GM12872 (cell line): ENCODE measurements at regions not wholly inside any gene's neighbourhood (a gene's known extent, or its start where the extent isn't known, plus 50 kb on each side); places are given as distances from the start of the nearest gene placed in this dataset.

ENCODE experiments used
- TF ChIP-seq, protein P1 (sequence below): IDR thresholded peaks from 3 replicates; pipeline ENCODE4 v1.5.1; 2011; ENCODE audit warnings: low read depth, mild to moderate bottlenecking, low read length, moderate library complexity; ENCODE audit not compliant: insufficient read depth

DNA sequence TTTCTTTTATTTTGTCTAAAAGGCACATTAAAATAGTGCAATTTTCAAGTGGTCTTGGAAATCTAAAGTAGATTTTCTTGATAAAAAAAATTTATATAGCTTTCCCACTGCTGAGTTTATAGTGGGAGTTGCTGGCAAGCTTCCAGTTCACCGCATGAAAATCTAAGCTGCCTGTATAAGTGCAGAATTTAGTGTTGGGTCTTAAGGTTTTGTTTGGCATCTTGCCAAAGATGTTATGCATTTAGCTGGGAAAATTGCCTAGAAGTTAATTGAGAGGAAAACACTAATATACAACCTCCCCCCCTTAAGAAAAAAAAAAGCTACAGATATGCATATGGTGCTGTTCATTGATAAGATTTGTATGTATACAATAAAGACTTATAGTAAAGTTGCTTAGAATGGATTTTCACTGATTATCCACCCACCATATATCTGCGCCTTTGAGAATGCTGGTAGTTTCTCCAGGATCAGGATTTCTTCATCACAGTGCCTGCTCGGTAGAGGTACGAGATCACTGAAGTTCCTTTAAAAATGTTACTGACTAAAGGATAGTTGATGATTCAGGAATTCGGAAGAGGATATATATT is 803.2 kb upstream of the POU3F3 start:
- TF ChIP-seq, protein P1, sequence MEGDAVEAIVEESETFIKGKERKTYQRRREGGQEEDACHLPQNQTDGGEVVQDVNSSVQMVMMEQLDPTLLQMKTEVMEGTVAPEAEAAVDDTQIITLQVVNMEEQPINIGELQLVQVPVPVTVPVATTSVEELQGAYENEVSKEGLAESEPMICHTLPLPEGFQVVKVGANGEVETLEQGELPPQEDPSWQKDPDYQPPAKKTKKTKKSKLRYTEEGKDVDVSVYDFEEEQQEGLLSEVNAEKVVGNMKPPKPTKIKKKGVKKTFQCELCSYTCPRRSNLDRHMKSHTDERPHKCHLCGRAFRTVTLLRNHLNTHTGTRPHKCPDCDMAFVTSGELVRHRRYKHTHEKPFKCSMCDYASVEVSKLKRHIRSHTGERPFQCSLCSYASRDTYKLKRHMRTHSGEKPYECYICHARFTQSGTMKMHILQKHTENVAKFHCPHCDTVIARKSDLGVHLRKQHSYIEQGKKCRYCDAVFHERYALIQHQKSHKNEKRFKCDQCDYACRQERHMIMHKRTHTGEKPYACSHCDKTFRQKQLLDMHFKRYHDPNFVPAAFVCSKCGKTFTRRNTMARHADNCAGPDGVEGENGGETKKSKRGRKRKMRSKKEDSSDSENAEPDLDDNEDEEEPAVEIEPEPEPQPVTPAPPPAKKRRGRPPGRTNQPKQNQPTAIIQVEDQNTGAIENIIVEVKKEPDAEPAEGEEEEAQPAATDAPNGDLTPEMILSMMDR: no peak

DNA sequence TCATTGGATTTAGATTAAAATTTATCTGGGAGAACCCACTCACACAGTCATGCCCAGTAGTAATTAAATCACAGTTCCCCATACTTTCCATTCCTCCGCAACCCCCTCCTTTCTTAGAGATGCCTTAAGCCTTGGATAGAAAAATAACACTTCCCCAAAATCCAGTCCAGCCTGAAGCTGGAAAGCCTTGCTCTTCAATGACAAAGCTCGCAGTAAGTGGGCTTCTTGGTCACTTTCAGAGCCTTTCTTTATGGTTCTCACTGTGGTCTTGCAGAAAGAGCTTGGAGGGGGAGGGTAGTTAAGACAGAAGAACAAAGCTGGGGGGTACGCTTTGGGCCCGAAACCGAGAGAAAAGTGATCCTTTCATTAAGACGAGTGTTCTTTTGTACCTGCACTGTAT is 802.1 kb upstream of the POU3F3 start:
- TF ChIP-seq, protein P1: no peak

DNA sequence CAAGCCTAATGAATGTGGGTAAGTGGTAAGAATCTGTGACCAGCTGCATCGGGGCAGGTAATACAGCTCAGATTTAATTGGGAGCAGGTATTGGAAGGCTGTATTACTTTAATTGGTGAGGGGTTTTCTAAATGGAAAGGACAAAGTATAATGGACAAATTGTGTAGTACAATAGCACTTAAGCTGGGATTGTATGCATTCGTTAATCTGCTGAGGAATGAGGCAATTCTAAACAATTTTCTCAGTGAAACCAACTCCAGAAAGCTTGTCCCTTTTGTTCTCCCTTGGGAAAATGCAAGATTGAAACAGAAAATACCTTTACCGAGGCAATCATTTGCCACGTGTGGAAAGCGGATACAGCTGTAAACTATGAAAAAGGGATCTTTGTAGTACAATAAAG is 801.6 kb upstream of the POU3F3 start:
- TF ChIP-seq, protein P1: no peak

DNA sequence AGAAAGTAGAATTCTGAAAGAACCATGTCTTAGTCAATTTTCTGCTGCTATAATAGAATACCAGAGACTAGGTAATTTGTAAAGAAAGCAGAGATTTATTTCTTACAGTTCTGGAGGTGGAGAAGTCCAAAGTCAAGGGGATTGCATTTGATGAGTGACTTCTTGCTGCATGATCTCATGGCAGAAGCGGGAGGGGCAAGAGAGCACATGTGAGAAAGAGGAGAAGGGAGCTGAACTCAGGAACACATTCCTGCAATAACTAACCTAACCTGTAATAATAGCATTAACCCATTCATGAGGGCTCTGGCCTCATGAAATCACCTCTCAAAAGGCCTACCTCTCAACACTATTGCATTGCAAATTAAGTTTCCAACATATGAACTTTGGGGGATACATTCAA is 797.5 kb upstream of the POU3F3 start:
- TF ChIP-seq, protein P1: no peak

DNA sequence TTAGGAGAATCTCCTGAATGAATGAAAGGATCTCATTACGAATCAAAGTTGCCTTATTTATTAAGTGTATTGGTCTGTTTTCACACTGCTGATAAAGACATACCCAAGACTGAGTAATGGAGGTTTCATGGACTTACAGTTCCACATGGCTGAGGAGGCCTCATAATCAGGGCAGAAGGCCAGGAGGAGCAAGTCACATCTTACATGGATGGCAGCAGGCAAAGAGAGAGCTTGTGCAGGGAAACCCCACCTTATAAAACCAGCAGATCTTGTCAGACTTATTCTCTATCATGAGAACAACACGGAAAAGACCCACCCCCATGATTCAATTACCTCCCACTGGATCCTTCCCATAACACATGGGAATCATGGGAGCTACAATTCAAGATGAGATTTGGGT is 785.2 kb upstream of the POU3F3 start:
- TF ChIP-seq, protein P1: no peak

DNA sequence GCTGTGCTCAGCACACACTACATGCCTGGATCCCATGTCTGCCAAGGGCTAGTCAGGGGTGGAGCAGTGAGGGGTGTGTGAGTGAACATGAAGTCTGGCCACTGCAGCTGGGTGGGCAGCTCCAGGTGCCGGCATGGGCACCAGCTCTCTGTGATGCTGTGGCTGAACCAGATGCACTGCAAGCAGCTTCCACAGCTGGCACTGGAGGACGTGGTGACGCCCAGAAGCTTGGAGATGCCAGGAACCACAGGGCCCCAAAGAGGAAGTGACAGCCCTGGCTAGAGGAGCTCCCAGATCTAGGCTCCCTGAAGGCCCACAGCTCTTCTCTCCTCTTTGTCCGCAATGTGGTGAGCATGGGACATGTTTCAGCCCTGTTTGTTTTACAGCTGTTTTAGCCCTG is 776.3 kb upstream of the POU3F3 start:
- TF ChIP-seq, protein P1: no peak

DNA sequence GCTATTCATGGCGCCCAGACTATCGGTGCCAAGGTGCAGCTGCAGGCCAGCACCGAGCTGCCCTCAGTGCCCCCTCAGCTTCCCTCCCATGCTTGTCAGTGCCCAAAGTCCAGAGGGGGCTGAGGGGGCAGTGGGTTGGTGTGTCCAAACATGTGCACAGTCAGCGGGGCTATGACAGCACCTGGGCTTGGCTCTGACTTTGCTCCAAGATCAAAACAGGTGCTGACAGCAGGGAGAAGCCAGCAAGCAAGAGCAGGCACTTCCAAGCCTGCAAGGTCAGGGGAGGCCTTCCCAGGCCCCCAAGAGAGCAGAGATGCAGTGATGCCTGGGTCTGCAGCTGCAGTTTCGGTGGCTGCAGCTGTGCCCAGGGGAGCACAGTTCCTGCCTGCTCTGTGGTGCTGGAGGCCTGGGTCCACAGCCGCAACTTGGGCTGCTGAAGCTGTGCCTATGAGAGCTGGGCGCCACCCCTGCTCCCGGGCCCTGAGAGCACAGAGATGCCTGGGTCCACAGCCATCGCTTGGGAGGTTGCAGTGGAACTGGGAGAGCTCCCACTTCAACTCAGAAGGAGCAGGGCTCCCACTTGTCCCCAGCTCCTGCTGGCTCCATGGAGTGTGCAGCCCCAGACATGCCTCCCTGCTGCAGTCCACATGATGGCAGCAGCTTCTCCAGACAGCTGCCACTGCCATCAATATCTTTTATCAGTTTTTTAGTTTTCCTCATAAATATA is 775.3 kb upstream of the POU3F3 start:
- TF ChIP-seq, protein P1: no peak
